22Rv1 (cell line): ENCODE measurements at regions not wholly inside any gene's neighbourhood (a gene's known extent, or its start where the extent isn't known, plus 50 kb on each side); places are given as distances from the start of the nearest gene placed in this dataset.

Source experiments
- ZFX ChIP-seq: fragments of 450-650 bp; IDR thresholded peaks from 2 replicates; pipeline ENCODE4 v1.6.1; 2017; ENCODE audit warnings: antibody characterized with exemption, borderline replicate concordance
- TF ChIP-seq, protein P1 (sequence below): fragments of 450-650 bp; IDR thresholded peaks from 2 replicates; pipeline ENCODE4 v1.5.1; 2017; ENCODE audit warnings: mild to moderate bottlenecking

DNA sequence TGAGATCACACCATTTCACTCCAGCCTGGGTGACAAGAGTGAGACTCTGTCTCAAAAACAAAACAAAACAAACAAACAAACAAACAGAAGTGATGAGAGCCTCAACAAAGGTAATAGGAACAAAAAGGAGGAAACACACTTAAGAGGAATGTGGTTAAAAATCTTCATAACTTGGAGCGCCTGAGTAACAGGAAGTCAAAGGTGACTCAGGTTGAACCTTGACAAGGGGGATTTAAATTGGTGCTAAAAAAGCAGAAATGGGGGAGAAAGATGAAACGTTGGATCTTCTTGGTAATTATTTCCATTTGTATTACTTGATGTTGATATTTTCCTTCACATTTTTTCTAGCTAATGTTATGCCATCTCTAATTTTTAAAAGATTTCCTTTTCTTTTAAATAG lies 318.5 kb upstream of the TCF4 start:
- TF ChIP-seq, protein P1, sequence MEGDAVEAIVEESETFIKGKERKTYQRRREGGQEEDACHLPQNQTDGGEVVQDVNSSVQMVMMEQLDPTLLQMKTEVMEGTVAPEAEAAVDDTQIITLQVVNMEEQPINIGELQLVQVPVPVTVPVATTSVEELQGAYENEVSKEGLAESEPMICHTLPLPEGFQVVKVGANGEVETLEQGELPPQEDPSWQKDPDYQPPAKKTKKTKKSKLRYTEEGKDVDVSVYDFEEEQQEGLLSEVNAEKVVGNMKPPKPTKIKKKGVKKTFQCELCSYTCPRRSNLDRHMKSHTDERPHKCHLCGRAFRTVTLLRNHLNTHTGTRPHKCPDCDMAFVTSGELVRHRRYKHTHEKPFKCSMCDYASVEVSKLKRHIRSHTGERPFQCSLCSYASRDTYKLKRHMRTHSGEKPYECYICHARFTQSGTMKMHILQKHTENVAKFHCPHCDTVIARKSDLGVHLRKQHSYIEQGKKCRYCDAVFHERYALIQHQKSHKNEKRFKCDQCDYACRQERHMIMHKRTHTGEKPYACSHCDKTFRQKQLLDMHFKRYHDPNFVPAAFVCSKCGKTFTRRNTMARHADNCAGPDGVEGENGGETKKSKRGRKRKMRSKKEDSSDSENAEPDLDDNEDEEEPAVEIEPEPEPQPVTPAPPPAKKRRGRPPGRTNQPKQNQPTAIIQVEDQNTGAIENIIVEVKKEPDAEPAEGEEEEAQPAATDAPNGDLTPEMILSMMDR = no peak
- TF ChIP-seq ZFX = no peak
